Ecto neural progenitor cell (in vitro differentiated cells): ENCODE measurements at regions not wholly inside any gene's neighbourhood (a gene's known extent, or its start where the extent isn't known, plus 50 kb on each side); places are given as distances from the start of the nearest gene placed in this dataset.
"Not testable (repeated sequence)": the region's sequence is repeated elsewhere in the genome, so short reads cannot be mapped to it uniquely, and the experiment has no call there.

Source experiments
- DNase-seq: peaks from one replicate; pipeline ENCODE4 v3.0.0-alpha.2; 2018; ENCODE audit warnings: low spot score

GRCh38 chr7:46071076-46071475, 150.0 kb upstream of the IGFBP3 start:
- DNase-seq, result no peak

GRCh38 chr7:46068159-46068558, 147.1 kb upstream of the IGFBP3 start:
- DNase-seq, result no peak

GRCh38 chr7:46059308-46060020, 138.4 kb upstream of the IGFBP3 start:
- no peak for DNase-seq

- no peak for DNase-seq
Measured at GRCh38 chr7:46058086-46058823, 137.2 kb upstream of the IGFBP3 start.

- no peak for DNase-seq
Measured at GRCh38 chr7:46054915-46055314, 133.8 kb upstream of the IGFBP3 start.

GRCh38 chr7:46054272-46054671, 133.2 kb upstream of the IGFBP3 start:
- no peak for DNase-seq

- no peak for DNase-seq
Measured at GRCh38 chr7:46047581-46047980, 126.5 kb upstream of the IGFBP3 start.

GRCh38 chr7:46043338-46043737, 122.3 kb upstream of the IGFBP3 start:
- DNase-seq, result not testable (repeated sequence)

GRCh38 chr7:46039813-46040212, 118.7 kb upstream of the IGFBP3 start:
- not testable (repeated sequence) for DNase-seq

GRCh38 chr7:46035166-46035565, 114.1 kb upstream of the IGFBP3 start:
- DNase-seq, result no peak

- no peak for DNase-seq
Measured at GRCh38 chr7:46034056-46034768, 113.1 kb upstream of the IGFBP3 start.

GRCh38 chr7:46033592-46033991, 112.5 kb upstream of the IGFBP3 start:
- DNase-seq, result no peak

GRCh38 chr7:46032942-46033341, 111.9 kb upstream of the IGFBP3 start:
- DNase-seq, result no peak

- no peak for DNase-seq
Measured at GRCh38 chr7:46032353-46032752, 111.3 kb upstream of the IGFBP3 start.

- DNase-seq, result no peak
Measured at GRCh38 chr7:46029111-46029704, 108.1 kb upstream of the IGFBP3 start.

GRCh38 chr7:46028246-46028645, 107.2 kb upstream of the IGFBP3 start:
- no peak for DNase-seq

- DNase-seq, result no peak
Measured at GRCh38 chr7:46026741-46027140, 105.7 kb upstream of the IGFBP3 start.

- DNase-seq, result no peak
Measured at GRCh38 chr7:46024263-46024916, 103.3 kb upstream of the IGFBP3 start.

- no peak for DNase-seq
Measured at GRCh38 chr7:46022397-46022796, 101.3 kb upstream of the IGFBP3 start.

GRCh38 chr7:46015107-46015868, 94.2 kb upstream of the IGFBP3 start:
- DNase-seq, result peak; percentile 89

- no peak for DNase-seq
Measured at GRCh38 chr7:46011501-46011900, 90.4 kb upstream of the IGFBP3 start.
